COLO829 (cell line): ENCODE measurements at regions not wholly inside any gene's neighbourhood (a gene's known extent, or its start where the extent isn't known, plus 50 kb on each side); places are given as distances from the start of the nearest gene placed in this dataset.
"Not testable (repeated sequence)": the region's sequence is repeated elsewhere in the genome, so short reads cannot be mapped to it uniquely, and the experiment has no call there.

Experiments
- DNase-seq: peaks from one replicate; pipeline ENCODE4 v3.0.0; 2012; ENCODE audit warnings: low spot score

DNA sequence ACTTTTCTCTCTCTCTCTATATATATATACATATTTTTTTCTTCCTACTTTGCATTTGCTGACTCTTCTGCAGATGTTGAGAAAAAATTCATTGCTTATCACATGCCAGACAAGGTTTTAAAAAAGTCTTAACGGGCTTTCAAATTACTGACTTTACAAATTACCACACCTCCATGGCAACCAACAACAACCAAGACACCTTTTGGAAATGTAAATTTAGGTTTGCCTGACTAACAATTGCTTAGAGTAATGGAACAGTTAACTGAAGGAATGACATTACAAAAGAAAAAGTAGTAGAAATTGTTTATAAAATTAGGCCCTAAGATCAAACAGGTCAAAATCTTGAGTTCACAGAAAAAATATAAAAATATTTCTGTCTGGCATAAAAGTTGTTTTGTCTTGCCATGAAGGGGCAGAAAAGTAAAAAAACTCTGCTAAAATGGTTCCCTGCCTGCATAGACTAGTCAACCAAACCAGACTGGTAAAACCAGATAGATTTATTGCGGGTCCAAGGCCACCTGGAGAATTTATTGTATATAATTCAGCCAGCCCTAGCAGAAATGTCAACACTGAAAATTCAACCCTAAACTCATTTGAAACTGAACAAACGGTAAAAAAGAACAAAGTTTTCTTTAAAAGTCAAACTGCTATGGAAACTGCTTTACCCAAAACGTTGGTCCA lies 92.8 kb upstream of the FRMD1 start:
- DNase-seq: no peak

DNA sequence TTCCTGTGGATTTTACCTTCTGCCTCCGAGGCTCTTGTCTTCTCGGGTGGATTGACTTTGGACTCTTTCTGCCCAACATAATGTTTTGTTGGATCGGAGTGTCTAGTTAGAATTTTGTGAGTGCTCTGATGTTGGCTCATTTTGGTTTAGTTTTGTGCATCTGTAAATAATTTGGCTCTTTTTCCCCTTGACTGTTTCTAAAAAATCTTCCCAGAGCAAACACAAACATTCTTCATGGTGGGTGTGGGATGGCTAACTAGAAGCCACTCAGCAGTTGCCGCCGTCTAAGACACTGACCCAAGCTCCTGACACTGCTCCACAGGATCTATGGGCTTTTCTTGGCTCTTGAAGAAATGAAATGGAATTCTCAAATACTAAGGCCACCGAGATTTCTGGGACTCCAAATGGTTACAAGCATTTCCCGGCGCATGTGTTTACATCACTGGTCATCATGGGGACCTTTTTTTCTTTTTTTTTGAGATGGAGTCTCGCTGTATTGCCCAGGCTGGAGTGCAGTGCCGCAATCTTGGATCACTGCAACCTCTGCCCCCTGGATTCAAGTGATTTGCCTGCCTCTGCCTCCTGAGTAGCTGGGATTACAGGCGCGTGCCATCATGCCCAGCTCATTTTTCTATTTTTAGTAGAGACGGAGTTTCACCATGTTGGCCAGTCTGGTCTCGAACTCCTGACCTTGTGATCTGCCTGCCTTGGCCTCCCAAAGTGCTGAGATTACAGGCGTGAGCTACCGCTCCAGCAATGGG lies 92.0 kb upstream of the FRMD1 start:
- DNase-seq: no peak

DNA sequence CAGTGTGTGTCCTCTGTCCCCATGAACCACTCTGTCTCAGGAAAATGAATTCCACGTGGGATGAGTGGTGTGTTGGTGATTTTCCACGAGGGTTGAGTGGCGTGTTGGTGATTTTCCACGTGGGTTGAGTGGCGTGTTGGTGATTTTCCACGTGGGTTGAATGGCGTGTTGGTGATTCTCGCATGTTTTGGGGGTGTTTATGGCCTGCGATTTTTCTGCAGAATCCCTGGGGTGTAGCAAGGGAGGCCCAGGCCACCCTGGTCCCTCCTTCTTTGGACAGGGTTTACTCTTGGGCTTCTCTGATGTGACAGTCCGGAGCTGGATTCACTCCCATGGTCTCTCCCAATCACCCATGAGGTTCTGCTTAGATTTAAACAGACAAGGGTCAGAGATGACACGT lies 90.6 kb upstream of the FRMD1 start:
- DNase-seq: no peak

DNA sequence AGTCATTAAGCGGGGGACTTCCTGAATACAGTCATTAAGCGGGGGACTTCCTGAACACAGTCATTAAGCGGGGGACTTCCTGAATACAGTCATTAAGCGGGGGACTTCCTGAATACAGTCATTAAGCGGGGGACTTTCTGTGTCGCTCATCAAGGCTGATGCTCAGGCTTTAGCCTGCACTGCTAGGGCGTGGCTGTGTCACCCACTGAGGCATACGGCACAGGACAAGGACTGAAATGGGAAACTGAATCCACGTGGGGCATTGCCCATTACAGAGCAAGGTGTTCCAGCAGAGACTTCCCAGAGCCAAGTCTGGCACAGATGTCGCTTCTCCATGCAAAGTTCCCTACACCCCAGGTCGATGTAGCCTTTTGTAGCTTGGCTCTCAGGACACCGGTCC lies 89.9 kb upstream of the FRMD1 start:
- DNase-seq: not testable (repeated sequence)

DNA sequence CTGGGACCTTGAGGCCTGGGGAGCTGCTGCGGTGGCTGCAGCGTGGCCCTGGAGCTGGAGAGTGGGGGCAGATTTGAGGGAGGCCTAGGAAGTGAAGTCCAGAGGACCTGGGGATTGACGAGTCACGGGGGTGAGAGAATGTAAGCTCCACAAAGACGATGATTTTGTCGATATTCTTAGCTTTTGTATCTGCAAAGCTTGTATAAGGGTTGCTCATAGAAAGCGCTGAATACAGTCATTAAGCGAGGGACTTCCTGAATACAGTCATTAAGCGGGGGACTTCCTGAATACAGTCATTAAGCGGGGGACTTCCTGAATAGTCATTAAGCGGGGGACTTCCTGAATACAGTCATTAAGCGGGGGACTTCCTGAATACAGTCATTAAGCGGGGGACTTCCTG lies 89.3 kb upstream of the FRMD1 start:
- DNase-seq: not testable (repeated sequence)

DNA sequence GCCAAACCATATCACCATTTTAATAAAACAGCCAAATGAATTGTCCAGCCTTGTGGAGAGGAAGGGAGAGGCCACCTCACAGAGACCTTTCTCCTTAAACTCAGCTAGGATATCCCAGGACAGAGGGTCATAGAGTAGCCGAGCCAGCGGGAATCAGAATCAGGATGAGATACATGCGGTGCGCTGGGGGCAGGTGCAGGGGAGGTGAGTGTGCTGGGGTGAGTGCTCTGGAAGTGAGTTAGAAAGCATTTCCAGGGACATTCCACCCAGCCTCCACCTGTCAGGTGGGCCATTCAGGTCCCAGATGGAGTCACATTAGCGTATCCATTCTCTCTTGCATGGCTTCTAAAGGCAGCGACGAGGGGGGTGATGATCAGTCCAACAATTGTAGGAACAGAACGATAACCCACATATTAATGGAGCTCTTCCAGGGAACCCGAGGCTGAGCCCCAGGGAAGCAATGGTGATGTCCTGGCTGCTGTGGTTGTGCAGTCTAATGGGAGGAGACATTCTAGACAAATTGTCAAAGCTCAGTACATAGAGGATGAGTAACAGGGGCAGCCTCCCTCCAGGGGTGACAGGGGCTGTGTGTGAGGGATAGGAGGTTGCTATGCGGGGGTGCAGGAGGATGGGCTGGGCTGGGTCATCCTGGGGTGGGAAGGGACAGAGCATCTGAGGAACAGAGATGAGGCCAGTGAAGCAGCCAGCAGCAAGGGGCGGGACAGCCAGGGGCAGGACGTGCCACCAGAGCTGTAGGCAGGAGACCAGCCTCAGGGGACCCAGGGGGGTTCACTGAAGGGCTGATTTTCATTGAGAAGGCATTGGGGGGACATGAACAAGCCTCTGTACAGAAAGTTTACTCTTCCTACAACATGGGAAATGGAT lies 88.7 kb upstream of the FRMD1 start:
- no peak for DNase-seq

DNA sequence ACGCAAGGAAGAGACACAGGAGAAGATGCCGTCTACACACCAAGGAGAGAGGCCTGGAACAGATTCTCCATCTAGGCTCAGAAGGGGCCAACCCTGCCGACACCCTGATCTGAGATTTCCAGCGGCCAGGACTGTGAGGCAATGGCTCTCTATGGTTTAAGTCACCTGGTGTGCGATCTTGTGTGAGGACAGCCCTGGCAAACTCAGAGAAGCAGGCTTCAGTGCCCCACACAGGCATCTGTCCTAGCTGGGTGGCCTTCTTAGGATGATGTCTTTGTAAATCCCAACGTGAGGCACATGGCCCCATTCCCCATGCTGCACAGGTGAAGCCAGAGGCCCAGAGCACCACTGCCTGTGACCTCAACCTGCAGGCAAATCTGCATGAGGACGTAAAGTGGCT lies 87.6 kb upstream of the FRMD1 start:
- DNase-seq: no peak

DNA sequence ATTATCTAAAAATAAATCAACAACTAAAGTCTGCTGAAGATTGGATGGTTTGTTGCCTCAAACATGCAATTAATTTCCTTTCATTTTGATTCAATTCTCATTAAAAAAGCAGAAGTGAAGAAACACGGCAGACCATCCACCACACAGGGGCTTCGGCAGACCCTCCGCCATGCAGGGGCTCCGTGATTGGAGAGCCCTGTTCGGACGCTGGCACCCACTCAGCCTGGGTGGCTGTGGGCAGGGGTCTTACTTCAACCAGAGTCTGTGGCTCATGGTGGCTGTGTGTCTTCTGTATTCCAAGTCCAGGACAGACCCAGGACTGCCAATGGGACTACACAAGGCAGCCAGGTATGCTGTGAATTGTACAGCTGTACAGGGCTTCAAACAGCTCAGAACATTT lies 86.9 kb upstream of the FRMD1 start:
- no peak for DNase-seq

DNA sequence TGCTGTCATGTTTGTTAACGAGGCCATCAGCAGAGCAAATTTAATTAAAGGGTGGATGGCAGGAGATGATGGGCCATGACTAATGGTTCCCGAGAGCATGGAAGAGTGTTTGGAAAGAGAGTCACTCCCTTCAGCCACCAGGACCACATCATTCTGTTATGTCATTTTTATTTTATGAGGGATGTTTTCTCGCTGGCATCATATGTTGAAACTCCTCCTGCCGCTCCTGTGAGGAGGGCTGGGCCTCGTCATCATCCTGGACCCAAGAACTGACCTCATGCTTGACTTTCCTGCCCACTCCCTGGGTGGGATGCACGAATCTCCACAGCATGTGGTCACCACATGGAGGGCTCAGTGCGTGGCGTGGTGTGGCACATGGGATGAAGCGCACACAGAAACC lies 86.4 kb upstream of the FRMD1 start:
- no peak for DNase-seq

DNA sequence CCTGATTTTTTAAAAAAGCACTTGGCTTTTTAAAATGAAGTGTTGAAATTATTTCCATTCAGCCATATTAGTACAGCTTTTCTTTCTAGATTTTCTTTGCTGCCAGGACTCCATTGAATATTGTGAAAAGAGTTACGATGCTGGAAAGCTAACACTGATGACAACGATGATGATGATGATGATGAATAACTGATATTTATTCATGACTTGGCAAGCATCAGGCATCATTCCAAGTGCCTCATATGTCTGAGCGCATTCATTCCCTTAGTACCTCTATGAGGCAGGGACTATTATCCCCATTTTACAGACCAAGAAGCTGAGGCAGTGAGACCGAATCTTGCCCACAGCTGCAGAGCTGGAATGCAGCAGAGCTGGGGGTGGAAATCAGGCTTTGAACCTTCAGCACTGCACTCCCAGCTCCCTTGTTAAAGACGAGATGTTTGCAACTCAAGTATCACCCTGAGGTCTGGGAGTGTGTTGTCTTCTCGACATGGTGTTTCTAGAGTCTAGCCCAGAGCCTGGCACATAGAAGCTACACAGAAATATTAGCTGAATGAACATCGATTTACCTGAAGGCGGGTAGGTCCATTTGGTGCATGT lies 85.5 kb upstream of the FRMD1 start:
- no peak for DNase-seq

DNA sequence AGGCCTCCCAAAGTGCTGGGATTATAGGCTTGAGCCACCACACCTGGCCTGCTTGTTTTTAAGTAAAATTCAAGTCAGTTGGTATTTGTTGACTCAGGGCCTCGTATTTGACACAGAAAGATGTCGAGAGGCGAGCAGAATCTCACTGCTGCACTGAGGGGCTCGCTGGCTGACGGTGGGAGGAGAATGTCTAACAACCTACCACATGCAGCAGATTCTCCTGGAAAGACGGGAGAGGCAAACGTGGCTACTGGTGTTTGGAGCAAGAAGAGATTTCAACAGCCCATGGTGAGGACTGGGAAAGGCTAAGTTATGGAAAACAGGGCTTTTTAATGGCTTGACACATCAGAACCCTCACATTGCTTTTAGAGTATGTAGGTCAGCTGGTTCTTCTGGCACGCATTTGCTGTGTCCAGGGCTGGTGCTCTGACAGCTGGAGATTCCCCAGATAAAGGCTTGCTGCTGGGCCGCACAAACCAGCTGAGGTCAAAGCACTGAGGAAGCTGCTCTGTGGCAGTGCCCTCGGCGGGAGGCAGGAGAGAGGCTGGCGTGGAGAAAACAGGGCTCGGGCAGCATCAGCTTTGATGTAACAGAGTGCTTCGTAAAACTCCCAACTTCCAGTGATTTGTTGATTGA lies 84.2 kb upstream of the FRMD1 start:
- DNase-seq: no peak

DNA sequence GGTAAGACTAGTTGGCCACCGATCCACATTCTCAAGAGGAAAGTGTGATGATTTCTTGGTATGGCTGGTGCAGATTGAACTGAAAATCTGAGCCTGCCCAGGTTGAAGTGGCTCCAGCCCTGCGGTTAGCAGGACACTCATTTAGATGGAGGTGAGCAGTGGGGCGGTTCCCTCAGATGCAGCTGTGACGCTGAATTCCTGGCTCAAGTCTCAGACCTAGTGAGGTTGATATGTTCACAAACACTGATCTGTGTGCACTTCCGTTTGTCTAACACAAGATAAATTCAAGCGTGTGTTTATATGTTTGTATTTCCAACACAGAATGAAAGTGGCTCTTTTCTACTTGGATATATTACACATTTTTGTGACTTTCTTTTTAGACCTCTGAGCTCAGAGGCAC lies 83.4 kb upstream of the FRMD1 start:
- no peak for DNase-seq

DNA sequence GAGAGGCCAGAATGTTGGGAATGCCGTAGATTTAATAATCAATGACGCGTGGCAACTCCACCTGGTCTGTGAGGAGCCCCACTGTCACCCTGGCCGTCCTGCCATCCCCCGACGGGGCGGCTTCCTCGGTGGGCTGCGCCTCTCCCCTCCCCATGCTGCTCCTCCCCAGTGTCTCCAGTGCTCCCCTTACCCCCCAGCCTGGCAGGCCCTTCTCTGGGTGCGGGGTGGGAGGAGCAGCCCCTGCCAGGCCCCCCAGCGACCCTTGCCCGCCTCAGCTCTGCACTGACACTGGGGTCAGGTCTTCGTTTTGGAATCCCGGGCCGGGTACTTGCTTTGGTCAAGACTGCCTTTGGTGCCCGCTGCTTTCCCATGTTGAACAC lies 82.3 kb upstream of the FRMD1 start:
- no peak for DNase-seq

DNA sequence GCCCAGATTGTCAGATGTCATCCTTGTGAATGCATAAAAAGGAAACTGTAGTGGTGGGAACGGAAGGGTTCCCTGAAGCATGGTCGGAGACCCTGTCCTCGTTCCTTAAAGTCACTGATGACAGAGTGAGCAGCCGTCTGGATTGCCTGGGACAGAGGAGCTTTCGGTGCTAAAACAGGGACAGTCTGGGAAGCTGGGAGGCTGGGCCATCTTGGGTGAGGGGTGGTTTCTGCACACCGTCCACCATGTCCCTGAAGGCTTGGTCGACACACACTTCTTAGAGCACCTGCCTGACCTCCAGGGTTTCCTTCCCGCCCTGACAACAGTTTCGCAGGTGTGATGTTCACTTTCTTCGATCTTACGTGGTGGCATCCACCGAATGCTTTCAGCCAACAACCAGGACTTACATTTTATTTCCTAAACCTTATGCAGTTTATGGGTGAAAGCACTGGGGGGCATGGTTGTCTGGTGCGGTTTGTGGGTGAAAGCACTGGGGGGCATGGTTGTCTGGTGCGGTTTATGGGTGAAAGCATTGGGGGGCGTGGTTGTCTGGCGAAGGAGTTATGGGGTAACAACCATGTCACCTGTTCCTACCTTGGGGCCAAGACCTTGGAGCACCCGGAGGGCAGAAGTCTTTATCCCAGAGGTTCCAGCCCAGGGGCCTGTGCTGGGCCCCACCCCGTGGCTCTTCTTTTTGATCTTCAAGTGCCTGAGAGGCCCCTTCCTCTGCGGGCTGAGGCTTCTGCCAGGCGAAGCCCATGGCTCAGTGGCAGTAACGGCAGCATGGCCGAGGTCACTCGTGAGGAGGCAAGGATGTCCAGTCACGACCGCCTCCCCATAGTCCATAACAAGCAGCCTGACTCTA lies 81.7 kb upstream of the FRMD1 start:
- no peak for DNase-seq

DNA sequence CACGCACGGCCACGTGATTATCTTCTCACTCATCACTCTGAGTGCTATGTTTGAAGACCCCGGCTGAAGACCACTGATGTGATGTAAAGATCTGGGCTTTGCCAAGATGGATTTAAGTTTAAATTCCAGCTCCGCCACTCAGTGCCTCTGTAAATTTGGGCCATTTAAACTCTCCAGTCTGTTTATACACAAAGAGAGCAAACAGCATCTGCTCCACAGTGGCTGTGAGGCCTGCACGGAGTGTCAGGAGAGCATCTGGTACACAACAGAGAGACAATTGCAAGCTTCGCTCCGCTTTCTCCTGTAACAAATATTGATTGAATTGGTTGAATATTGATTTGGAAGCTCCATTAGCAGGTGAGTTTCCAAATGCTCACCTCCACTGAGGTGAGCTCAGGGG lies 80.5 kb upstream of the FRMD1 start:
- DNase-seq: no peak

DNA sequence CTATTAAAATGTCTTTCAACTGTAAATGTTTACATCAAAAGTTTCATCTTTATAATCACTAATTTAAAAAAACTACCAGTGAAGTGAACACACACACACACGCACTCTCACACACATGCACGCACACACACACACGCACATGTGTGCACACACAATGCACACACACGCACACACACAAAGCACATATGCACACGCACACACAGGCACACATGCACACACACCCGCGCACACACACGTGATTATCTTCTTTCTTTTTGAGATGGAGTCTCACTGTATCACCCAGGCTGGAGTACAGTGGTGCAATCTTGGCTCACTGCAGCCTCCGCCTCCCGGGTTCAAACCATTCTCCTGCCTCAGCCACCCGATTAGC lies 80.0 kb upstream of the FRMD1 start:
- no peak for DNase-seq

DNA sequence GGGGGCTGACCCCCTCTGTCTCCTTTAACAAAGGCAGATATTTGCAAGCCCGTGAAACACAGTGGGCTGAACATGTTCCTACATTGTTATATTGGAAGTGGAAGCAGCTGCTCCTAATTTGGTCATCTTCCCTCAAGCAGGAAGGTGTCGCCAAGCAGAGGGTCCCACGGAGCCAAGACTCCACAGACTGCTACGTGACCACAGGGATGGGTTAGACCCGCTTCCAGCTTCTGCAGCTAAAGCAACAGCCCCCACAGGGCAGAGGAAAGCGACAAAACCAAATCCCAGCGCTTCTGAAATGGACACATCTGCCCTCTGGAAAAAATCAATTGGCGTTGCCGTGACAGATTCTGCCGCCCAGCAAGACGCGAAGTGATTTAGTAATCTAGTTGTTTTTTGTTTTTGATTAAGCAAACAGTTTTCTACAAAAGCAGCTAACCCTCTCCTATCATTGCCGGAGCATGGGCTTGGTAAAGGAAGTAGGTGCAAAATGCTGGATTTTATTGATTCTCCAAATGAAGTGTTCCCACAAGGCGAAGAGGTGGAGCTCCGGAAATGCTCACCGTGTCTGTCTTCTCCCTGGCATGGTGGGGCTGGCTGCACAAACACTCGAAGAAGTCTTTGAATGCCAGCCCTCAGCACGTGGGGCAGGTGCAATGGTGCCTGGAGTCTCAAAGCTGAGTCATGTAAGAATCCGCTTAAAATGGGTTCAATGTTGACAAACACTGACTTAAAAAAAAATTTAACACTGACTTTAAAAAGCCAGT lies 79.4 kb upstream of the FRMD1 start:
- DNase-seq: no peak

DNA sequence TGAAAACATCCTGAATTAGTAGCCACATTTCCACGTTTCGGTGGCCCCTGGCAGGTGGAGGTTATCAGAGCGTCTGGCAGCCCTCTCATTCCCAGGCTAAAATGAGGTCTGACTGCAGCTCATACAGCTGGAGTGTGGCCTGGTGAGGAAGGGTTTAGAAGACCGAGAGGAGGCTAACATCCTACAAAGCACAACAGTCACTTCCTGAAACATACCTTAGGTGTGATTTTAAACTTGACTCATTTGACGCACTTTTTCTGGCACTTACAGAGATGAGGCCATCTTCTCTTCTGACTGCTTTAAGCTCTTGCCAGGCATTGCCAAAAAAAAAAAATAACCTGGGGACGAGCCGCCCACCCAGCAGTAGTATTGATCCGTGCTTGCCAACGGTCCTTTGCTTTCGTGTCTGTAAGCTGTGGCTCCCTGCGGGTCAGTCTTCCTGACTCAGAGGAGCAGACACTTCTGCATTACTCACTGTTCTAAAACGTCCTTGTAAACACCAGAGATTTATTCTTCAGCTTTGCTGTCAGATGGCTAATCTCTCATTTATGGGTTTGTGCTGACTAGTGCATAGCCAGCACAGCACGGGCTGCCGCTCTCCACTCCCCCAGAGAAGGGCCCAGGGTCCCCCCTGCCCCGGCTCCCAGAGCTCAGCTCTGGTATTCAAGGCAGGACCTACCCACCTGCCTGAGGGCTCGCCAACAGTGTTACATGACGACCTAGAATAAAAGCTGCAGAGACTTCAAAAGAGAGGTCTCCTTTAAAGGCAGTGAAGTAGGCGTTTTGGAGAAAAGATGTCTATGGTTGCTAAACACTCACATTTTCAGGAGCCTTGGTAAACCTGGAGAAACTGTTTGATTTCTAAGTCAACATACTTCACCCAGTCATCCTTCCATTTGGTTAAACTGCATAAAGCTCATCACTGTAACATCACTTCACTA lies 78.5 kb upstream of the FRMD1 start:
- no peak for DNase-seq

DNA sequence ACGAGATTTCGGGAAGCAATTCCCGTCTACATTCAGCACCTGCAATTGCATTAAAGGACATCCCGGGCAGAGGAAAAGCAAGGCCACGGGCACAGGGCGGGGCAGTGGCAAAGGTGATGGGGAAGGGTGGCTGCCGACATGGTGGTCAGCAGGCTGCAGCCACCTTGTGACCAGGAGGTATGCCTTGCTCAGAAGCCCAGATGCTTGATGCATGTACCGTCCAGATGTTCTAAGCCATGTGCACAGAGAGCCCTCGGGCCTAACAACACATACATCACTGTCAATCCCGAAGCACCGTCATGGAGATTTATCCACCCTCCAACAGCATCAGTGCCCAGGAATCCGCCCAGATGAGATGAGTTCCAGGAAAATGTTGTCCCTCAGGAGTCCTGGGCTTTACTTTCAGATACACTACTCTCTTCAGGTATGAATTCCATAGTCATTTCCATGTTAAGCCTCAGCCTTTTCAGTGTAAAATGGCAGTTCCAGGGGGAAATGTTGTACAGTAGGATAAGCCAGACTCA lies 77.8 kb upstream of the FRMD1 start:
- no peak for DNase-seq
